UCSD-AML1 (cell line): ENCODE measurements at regions not wholly inside any gene's neighbourhood (a gene's known extent, or its start where the extent isn't known, plus 50 kb on each side); places are given as distances from the start of the nearest gene placed in this dataset.

ENCODE experiments used
- DNase-seq: peaks from one replicate; lab custom pipeline; 2025; ENCODE audit not compliant: unreplicated experiment; lab: John Stamatoyannopoulos, UW

DNA sequence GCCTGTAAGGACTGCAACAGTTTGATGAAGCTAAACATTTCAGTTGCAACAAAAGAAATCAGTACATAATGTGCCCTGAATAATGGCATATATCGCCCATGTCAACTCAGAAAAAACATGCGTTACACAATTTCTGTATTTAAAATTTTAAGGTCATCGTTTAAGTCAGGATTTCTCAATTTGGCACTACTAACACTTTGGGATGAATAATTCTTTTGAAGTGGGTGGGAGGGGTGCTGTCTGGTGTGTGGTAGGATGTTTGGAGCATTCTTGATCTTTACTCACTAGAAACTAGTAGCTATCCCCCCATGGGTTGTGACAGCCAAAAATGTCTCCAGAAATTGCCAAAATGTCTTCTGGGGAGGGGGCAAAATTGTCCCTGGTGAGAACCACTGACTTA, 50.7 kb upstream of the CNTNAP4 start:
- no peak for DNase-seq
